HG02970 (cell line): ENCODE measurements at regions not wholly inside any gene's neighbourhood (a gene's known extent, or its start where the extent isn't known, plus 50 kb on each side); places are given as distances from the start of the nearest gene placed in this dataset.

Experiments
- ATAC-seq: cut with Tn5 transposase; IDR thresholded peaks from one replicate; pipeline ENCODE4 v1.9.1; 2021; ENCODE audit warnings: mild to moderate bottlenecking, moderate library complexity, moderate number of reproducible peaks; ENCODE audit not compliant: unreplicated experiment, low FRiP score

GRCh38 chr1:177505905-177506590, 335.3 kb downstream of the BRINP2 start:
- no peak for ATAC-seq

DNA sequence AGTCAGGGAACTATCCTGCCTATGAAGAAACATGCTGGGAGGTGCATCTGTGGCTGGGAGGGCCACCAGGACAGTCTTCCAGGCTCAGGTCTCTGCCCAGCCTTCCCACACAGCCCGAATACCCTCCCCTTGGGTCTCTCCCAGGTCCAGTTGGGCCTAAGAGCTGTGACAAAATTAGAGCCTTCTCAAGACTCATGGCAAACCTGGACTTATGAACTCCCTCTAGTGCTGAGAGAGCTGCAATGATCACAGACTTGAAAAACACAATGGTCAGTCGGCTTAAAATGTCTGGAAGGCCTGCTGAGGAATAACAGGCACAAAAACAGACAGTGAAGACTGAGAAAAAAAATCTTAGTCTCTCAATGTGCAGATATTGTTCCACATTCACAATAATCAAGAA, 325.1 kb downstream of the BRINP2 start:
- ATAC-seq = no peak

- no peak for ATAC-seq
These were observed 320.0 kb downstream of the BRINP2 start for GRCh38 chr1:177490786-177491185.

DNA sequence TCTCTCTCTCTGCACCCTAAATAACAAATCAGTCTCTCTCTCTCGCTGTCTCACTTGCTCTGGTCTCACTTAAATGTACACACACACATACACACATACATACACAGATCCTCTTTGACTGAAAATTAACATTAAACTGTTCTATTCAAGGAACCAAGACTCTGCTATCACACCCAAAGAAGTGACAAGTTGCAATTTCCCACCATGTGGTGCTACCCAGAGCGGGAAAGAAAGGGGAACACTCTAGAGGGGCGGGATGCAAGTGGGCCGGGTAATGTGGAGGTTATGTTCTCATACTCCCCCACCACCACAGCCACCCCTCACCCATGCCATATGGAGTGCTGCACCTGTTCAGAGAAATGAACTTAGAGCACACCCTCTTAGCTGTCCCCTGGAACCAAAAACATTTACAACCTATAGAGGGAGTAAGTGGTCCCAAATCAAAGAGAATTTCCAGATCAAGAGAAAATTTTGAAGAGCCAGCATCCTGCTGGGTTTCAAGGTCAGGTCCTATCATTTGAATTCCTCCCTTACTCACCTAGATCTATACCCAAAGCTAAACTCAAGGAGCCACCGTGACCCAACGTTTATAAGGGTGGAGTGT, 319.4 kb downstream of the BRINP2 start:
- no peak for ATAC-seq

DNA sequence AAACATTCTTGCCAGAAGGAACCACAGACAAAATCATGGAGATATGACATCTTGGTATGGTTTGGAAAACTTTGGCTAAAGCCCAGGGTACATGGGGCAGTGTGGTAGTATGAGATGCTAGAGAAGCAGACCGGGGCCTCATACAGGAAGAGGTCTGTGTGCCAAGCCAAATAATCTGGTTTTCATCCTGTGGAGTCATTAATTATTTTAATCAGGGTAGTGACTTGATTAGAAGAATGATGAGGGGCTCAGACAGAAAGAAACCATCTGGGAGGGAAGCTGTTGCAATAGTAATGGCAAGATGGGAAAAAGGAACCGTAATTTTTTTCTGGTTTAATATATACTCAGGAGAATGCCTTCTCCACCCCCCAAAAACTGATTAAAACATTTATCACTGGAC, 318.0 kb downstream of the BRINP2 start:
- ATAC-seq = no peak

DNA sequence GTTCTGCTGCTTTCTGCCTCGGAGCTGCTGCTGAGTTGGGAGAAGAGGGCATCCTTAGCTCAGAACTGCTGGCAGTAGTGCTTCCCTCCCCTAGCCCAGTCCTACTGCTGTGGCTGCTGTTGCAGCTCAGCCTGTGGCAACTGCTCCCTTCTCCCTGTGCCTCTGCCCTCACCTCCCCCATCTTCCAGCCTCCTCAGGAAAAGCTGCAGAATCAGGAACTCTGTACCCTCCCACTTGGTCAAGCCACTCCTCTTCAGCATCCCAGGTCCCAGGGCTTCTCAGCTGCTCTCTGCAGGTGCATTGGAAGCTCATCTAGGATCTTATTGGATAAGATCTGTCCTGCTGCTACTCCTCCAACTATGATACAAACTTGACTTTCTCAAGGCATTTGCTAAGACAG, 316.7 kb downstream of the BRINP2 start:
- ATAC-seq = no peak

- no peak for ATAC-seq
These were observed 310.1 kb downstream of the BRINP2 start for GRCh38 chr1:177480741-177481305.

- ATAC-seq = no peak
These were observed 308.8 kb downstream of the BRINP2 start for GRCh38 chr1:177479600-177479999.

DNA sequence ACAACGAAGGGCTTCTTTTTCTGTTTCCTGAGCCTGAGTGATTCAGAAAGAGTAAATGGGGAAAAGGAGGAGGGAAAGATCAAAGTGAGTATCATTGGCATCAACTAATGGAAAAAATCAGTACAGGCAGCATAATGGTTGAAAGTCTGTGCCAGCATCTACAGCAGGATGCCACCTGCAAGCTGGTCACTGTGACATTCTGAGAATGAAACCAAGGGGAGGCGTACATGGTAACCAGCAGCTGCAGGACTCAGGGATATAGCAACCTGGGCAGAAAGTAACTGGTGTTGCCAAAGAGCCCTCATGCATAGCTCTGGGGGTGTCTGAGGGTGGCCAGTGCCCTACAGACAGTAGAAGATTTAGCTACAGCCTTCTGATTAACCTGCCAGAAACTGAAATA, 305.9 kb downstream of the BRINP2 start:
- ATAC-seq = no peak

- ATAC-seq = no peak
These were observed 301.8 kb downstream of the BRINP2 start for GRCh38 chr1:177472567-177472966.

DNA sequence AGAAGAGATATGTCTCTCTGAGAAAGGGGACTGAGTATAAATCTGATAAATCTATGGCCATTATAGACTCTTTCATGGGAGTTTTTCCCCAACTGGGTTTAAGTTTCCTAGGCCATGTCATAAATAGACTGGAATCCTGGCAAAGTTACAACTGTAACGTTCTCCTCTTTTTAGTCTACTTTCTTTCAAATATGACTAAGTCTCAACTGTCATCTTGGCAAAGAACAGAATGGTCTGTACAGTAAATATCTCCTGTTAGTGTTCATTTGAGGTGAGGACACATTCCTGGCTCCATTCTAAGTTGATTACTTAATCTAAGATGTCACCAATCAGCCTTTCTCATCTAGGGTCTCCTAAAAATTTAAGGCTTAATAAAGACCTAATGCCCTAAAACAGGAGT, 300.5 kb downstream of the BRINP2 start:
- no peak for ATAC-seq

DNA sequence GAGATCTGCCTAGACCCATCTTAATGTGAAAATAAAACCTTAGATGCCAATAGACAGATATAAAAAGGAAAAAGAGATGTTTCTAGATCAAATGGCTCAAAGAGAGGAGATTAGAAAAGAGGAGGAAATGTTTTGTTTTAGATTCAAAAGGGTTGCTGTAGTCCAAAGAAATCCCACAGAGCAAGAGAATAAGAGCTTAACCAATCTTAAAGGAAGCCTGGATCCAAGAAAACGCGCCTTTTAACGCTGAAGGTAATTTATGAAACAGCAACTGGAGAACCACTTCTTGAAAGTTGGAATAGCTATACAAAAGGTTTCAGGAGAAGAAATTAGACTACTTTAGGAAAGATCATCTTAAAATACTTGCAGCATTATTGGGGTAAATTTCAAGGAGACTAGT, 298.8 kb downstream of the BRINP2 start:
- ATAC-seq = no peak

DNA sequence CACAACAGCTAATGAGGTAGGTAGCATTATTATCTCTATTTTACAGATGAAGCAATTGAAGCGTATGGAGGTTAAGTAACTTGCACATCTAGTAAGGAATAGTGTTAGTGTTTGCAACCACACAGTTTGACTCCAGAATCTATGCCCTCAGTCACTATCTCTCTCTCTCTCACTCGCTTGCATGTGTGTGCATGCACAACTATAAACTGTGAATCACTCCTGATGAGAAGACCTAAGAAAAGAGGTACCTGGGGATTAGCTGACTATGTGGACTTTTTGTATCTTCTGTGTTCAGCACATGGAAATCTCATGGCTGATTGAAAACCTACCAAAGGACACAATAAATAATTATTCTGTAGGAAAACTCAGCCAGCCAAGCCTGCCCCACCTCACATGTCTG, 295.5 kb downstream of the BRINP2 start:
- ATAC-seq = no peak

- ATAC-seq = no peak
These were observed 293.9 kb downstream of the BRINP2 start for GRCh38 chr1:177464686-177465085.

- no peak for ATAC-seq
These were observed 280.4 kb downstream of the BRINP2 start for GRCh38 chr1:177451191-177451590.

GRCh38 chr1:177448652-177449357, 278.0 kb downstream of the BRINP2 start:
- ATAC-seq = no peak

DNA sequence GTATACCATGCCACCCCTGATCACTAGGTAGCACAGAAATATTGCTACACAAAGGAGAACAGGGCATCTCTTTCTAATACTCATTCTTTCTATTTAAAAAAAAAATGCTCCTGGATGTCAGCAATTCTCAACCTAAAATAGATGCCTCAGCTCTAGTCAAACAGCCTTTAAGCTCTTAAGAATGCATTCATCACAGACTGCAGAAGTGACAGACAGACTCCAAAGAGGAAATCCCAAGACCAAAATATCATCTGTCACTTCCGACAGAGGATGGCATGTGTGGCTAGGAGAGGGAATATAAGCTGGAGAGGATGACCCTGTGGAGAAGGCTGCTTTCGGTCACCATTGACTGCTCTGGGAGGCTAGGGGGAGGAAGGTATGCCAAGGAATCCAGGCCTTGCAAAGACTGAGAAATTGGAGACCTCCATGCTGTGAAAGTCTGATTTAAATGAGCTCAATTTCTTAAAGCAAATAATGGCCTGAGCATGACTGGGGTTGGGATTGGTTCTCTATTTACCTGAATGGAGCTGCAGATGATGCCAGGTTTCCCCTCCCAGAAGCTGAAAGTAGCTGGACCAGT, 277.4 kb downstream of the BRINP2 start:
- ATAC-seq = no peak

GRCh38 chr1:177444997-177445746, 274.4 kb downstream of the BRINP2 start:
- no peak for ATAC-seq

- ATAC-seq = no peak
These were observed 272.2 kb downstream of the BRINP2 start for GRCh38 chr1:177443003-177443402.

DNA sequence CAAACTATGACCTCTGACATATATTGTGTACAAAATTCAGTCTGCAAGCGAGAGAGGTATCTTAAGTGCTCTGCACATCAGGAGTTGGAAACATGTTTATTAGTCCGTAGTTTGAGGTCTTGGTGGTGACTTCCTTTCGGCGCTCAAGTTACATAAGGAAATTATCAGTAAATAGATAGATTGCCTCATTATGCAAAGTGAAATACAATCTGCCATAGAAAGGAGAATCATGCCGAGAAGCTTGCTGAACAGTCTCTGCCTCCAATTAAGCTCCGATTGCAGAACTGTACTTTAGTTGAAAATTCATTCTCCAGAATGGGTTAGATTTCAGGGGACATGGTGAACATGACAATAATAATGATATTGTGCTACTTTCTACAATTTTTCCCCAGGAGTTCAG, 271.8 kb downstream of the BRINP2 start:
- no peak for ATAC-seq
